ENCODE measurements at regions not wholly inside any gene's neighbourhood (a gene's known extent, or its start where the extent isn't known, plus 50 kb on each side); places are given as distances from the start of the nearest gene placed in this dataset.

GRCh38 chr4:24729119-24729730 is 66.1 kb upstream of the SOD3 start:
- DNase-seq: no peak
- no peak for ATAC-seq
- Histone ChIP-seq H3K4me1 (no peaks in the 10 kb centered on the region), H3K27me3 (no peaks in the 10 kb centered on the region), H3K9me3 (no peaks in the 10 kb centered on the region), H3K4me3 (no peak overlapping the region), H3K27ac (no peak overlapping the region), H3K36me3 (replicated peaks in 1 of 2; ENCODE audit: insufficient read depth in 1 of 2, low read depth in 2 of 2) (no peaks in the 10 kb centered on the region)
- TF ChIP-seq, protein P1, sequence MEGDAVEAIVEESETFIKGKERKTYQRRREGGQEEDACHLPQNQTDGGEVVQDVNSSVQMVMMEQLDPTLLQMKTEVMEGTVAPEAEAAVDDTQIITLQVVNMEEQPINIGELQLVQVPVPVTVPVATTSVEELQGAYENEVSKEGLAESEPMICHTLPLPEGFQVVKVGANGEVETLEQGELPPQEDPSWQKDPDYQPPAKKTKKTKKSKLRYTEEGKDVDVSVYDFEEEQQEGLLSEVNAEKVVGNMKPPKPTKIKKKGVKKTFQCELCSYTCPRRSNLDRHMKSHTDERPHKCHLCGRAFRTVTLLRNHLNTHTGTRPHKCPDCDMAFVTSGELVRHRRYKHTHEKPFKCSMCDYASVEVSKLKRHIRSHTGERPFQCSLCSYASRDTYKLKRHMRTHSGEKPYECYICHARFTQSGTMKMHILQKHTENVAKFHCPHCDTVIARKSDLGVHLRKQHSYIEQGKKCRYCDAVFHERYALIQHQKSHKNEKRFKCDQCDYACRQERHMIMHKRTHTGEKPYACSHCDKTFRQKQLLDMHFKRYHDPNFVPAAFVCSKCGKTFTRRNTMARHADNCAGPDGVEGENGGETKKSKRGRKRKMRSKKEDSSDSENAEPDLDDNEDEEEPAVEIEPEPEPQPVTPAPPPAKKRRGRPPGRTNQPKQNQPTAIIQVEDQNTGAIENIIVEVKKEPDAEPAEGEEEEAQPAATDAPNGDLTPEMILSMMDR (IDR thresholded peaks at IDR 0.05): no peak
- TF ChIP-seq POLR2A (IDR thresholded peaks at IDR 0.05): no peak
- 72 to 78% methylated on average over 6 of the region's 6 CpGs for WGBS, 2 donors
- intact Hi-C loops (cut with DNase I): no loop called here

DNA sequence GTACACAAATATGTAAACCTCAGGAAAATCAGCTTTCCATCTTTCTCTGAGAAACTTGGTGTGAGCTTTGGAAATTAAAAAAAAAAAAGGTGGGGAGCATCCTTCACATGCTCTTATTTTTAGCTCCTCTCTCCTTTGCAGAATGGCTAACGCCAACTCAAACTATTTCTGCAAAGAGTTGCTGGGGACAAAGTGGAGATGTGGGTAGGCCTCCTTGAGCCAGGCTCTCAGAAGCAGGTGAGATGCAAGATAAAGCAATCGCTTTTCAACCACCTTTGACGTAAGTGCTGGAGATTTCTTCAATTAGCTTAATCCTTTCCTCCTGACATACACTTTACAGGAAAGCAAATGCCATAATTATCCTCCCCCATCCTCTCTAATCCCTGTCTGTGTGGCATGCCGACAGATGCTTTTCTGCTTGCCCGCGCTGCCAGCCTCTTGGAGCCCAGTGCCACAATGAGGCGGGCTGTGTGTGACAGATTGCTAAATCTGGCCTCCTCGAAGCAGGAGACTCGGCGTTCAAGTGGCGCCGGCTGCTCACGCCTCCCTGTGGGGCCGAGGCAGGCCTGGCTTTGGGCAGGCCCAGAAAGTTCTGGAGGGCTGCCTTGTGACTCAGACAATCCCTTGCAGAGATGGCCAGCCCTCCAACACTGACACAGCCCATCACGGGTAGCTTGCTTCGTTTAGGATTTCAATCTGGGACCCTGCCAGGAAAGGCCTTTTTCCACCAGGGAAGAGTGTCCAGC is 64.9 kb upstream of the SOD3 start:
- H3K9me3 ChIP-seq: no peaks in the 10 kb centered on the region
- H3K27ac ChIP-seq: no peak overlapping the region
- no peaks in the 10 kb centered on the region for H3K27me3 ChIP-seq
- intact Hi-C loops (cut with DNase I): no loop called here
- WGBS, 2 donors: 76 to 89% methylated on average over 15 to 16 of the region's 16 CpGs
- H3K4me3 ChIP-seq: no peak overlapping the region
- TF ChIP-seq POLR2A (IDR thresholded peaks at IDR 0.05): no peak
- no peaks in the 10 kb centered on the region for H3K36me3 ChIP-seq (replicated peaks in 1 of 2; ENCODE audit: insufficient read depth in 1 of 2, low read depth in 2 of 2)
- H3K4me1 ChIP-seq: no peaks in the 10 kb centered on the region
- ATAC-seq (no peak), DNase-seq (peak; percentile 14 to 27 (median 18))

DNA sequence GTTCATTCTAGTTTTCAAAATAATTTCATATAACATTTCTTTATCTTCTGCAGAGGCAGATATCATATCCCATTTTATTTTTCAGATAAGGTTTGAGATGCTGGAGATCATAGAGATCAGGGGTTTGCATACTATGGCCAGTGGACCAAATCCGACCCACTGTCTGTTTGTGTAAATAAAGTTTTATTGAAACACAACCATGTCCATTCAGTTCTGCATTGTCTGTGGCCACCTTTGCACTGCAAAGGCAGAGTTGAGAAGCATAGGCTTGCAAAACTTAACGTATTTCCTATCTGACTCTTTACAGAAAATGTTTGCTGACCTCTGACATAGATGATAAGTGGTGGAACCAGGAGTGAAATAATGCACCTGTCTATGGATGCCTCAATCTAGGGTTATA is 63.9 kb upstream of the SOD3 start:
- Histone ChIP-seq H3K27ac (no peak overlapping the region), H3K4me3 (no peak overlapping the region), H3K4me1 (no peaks in the 10 kb centered on the region), H3K9me3 (no peaks in the 10 kb centered on the region), H3K36me3 (replicated peaks in 1 of 2; ENCODE audit: insufficient read depth in 1 of 2, low read depth in 2 of 2) (no peaks in the 10 kb centered on the region), H3K27me3 (no peaks in the 10 kb centered on the region)
- intact Hi-C loops (cut with DNase I): no loop called here
- WGBS, 2 donors: 38 to 43% methylated on average over 2 of the region's 2 CpGs
- TF ChIP-seq POLR2A (IDR thresholded peaks at IDR 0.05): no peak
- TF ChIP-seq, protein P1 (IDR thresholded peaks at IDR 0.05): no peak
- DNase-seq: no peak
- ATAC-seq: no peak

DNA sequence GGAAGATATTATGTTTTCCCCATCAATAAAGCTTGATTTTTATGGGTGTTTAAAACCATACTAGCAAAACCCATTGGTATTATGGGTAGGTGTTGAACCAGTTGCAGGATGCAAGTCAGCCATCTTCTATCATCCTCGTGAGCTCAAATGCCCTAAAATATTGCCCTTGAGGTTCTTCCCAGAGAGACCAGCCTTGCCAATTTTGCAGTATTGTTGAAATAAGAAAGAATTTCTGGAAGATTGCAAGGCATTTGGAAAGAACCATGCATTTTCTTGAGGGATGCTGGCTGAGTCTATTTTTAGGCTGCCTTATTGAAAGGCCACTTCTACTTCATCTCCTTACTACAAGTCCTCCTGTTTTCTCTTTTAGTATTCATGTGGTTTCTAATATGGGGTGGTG is 60.9 kb upstream of the SOD3 start:
- intact Hi-C loops (cut with DNase I): no loop called here
- 75 to 83% methylated on average over 1 of the region's 1 CpG for WGBS, 2 donors

GRCh38 chr4:24736066-24736465 is 59.3 kb upstream of the SOD3 start:
- DNase-seq (peak in 1 of 4 donors; percentile 17), ATAC-seq (no peak)
- Histone ChIP-seq H3K27me3 (no peaks in the 10 kb centered on the region), H3K4me1 (no peaks in the 10 kb centered on the region), H3K36me3 (replicated peaks in 1 of 2; ENCODE audit: insufficient read depth in 1 of 2, low read depth in 2 of 2) (no peaks in the 10 kb centered on the region), H3K4me3 (no peak overlapping the region), H3K27ac (no peak overlapping the region), H3K9me3 (no peaks in the 10 kb centered on the region)
- 37 to 39% methylated on average over 5 of the region's 5 CpGs for WGBS, 2 donors
- intact Hi-C loops (cut with DNase I): no loop called here
- TF ChIP-seq, protein P1 (IDR thresholded peaks at IDR 0.05): peak in 3 of 7 experiments; percentile 7 to 33 (median 23)
- no peak for TF ChIP-seq POLR2A (IDR thresholded peaks at IDR 0.05)

More for the DNA sequence above, 60.9 kb upstream of the SOD3 start:
- Histone ChIP-seq H3K4me1 (no peaks in the 10 kb centered on the region), H3K27ac (no peak overlapping the region), H3K4me3 (no peak overlapping the region), H3K36me3 (replicated peaks in 1 of 2; ENCODE audit: insufficient read depth in 1 of 2, low read depth in 2 of 2) (no peaks in the 10 kb centered on the region), H3K9me3 (no peaks in the 10 kb centered on the region), H3K27me3 (no peaks in the 10 kb centered on the region)
- no peak for DNase-seq
- ATAC-seq: no peak
- no peak for TF ChIP-seq POLR2A (IDR thresholded peaks at IDR 0.05)
- TF ChIP-seq, protein P1 (IDR thresholded peaks at IDR 0.05): no peak

All from body of pancreas (tissue), 4 donors.